HK-2 (cell line): ENCODE measurements at regions not wholly inside any gene's neighbourhood (a gene's known extent, or its start where the extent isn't known, plus 50 kb on each side); places are given as distances from the start of the nearest gene placed in this dataset.
A peak's percentile ranks its signal among the peaks of the same experiment; 100 is the strongest.

Source experiments
- DNase-seq: peaks from one replicate; pipeline ENCODE4 v3.0.0-alpha.2; 2018; ENCODE audit not compliant: unreplicated experiment

- no peak for DNase-seq
Observed at GRCh38 chr1:94644352-94644751, 102.8 kb upstream of the F3 start.

DNA sequence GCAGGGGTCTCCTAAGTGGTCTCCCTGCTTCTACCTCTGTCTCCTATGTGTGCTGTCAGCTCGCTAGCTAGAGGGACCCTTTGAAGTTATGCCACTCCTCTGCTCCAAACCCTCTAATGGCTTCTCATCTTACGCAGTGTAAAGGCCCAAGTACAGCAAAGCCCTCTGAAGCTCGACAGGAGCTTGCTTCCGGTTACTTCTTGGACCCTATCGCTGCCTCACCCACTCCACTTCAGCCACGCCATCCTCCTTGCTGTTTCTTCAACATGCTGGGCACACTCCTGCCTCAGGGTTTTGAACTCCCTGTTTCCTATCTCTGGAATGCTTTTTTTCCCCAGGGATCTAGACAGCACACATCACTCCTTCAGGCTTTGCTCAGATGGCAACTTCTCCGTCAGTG, 102.3 kb upstream of the F3 start:
- DNase-seq: no peak

GRCh38 chr1:94642617-94643321, 101.2 kb upstream of the F3 start:
- DNase-seq: no peak

DNA sequence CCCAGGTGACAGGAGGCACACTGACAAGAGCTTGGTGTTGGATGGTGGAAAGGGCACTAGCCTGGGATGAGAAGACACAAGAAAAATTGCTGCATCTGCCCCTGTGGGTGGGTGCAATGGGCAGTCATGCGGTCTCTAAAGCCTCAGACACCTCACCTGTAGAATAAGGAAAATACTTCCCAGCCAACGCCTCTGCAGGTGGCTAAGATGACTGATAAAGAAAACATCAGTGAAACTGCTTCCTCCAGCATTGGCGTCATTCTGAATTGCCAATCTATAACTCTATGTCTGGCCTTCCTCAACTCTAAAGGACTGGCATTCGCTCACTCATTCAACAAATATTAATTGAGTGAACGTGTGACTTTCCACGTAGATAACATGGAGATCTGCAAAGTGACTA, 100.4 kb upstream of the F3 start:
- DNase-seq: no peak

GRCh38 chr1:94640125-94640524, 98.6 kb upstream of the F3 start:
- no peak for DNase-seq

DNA sequence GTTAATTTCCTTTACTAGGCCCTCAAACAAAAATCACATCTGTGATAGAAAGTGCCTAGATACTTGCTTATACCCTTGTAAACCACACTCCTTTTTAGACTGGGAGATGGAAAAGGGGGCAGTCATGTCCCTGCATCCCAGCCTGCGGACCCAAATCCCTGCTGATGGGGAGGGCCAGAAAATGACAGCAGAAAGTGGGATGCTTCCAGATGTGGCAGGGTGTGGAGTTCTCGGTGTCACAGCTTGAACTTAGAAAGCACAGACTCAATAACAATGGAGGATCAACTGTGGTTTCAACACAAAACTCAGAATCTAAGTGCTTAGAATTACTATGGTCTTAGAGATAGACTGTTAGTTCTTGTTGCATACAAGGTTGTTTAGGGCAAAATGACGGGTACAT, 95.6 kb upstream of the F3 start:
- no peak for DNase-seq

DNA sequence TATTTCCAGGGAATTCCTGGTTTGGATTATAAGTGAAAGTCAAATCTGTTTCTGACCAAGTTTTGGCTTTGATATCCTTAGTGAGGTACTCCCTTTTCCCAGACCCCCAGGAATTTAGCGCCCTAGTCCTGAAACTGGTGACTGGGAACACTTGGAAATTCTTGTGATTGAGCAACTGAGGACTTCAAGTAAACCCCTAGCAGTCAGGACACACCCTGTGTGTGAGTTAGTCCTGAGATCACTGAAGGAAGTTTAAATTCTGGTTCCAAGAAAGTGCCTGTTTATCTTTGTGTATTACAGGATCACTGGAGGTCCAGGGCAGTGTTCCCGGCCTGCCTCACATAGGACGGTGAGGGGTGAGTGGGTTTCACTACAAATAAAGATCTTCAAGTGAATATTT, 95.1 kb upstream of the F3 start:
- DNase-seq: no peak

GRCh38 chr1:94636100-94636499, 94.5 kb upstream of the F3 start:
- no peak for DNase-seq

- no peak for DNase-seq
Observed at GRCh38 chr1:94634977-94635416, 93.4 kb upstream of the F3 start.

DNA sequence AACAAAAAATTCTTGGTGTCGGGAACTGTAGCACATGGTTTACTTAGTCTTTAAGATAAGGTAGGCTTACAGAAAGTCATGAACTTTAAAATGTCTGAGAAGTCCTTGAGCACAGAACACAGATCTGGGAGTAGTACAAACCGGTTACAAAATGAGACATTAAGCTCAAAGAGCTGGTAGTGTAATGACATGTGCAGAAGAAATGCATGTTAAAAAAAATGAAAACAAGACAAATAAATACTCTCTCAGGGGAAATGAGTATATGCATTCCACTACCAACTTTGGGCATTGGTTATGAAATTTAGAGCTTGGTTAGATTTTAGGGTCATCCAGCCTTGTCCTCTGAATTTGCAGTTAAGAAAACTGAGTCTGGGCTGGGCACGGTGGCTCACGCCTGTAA, 91.5 kb upstream of the F3 start:
- no peak for DNase-seq

DNA sequence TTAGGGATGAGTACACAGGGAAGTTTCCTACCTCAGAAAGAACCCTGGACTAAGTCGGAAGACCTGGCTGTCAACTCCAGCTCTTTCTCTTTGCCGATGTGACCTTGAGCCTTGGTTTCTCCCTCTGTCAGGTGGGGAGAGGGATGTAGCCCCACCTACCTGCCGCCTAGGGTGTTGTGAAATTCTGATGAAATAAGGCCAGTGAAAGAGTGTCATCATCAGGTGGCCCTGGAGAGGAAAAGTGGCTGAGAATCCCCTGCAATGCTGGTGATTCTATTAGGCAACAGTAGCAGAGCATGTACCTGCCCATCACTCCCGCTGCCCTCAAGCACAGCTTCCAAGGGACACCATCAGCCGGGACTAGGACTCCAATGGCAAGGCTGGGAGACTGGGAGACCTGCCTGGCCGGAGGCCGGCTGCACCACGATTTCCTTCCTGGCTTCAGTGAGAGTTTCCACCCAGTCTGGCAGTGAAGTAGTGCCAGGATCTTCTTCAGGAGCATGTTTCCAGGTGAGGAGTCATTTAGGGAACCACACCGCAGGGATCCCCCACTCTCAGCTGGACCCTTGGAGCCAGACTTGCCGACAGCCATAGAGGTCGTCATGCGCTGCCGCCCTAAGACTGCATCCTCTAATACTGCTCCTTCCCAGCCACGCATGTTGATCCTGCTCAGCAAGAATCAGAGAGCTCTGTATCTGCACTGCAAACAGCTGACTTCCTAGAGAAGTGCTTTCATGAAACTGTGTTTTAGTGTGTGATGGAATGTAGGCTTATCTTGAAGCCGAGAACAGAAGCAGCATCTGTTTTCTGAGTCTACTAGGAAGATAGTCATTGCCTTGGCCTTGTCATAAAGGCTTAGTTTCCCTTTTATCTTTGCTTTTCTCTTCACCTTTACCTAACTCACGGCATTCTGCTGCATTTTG, 88.0 kb upstream of the F3 start:
- DNase-seq: no peak

GRCh38 chr1:94628499-94628843, 86.9 kb upstream of the F3 start:
- DNase-seq: no peak

DNA sequence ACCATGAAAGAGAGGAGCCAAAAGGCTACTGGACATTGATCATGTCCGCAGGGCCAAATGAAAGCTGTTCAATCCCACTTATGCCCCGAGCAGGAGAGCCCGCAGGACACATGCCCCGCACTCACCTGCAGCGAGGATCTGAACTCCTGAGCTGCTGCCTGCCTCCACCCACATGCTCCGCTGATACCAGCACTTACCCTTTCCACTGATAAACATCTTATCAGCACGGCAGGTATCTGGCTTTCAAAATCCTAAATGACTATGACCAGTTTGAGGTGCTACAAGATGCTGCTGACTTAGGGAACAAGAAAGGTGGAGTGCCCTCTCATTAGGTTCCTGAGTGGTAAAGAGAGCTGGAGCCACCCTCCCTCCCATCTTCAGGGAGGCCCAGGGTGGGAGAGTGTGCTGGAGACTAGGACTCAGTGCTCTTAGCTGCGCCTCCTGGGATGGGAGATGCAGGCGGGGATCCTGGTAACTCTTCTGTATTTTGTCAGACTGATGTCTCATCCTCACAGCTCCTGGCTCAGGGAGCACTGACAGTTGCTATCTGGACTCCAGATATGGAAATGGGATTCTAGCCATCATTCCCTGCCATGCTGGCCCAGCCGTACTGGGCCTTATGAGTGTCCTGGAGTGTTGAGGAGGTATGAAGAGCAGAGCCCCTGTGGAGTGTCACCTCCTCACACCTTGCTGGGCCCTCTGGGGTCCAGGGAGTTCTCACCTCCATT, 86.4 kb upstream of the F3 start:
- DNase-seq: no peak

- DNase-seq: no peak
Observed at GRCh38 chr1:94624203-94624602, 82.6 kb upstream of the F3 start.

GRCh38 chr1:94623560-94624148, 82.1 kb upstream of the F3 start:
- DNase-seq: no peak

DNA sequence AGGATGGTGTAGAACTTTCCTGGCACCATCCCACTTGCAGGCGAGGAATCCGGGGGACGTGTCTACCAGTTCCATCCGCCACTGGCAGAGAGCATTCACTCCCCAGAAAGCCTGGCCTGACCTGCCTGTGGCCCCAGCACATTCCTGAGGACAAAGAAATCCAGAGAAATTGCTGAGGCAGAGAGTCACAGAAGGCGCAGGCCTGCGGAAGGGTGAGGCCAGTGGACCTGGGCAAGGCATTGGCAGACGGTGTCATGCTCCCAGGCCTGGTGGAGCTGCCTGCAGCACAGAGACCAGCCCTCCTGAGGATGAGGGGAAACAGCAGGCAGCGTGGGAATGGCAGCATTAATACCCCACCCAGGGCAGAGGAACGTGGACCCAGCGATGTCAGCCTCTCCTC, 81.2 kb upstream of the F3 start:
- DNase-seq: peak; percentile 69

DNA sequence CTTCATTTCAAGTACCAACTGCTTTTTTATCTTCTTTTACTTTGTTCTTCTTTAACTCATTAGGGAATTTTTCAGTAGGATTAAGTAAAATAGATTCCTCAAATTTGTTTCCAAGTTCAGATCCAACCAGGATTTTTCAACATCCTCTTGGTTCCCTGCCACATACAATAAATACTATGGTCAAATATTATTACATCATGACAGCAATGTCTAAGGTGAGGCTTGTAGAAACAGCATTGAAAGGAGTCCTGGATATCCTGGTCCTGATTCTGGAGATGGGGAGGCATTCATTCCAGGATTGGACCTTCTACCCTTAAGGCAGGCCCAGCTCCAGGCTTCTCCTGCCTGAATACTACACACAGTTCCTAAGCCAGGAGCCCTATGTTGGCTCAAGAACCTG, 80.2 kb upstream of the F3 start:
- no peak for DNase-seq

- peak; percentile 65 for DNase-seq
Observed at GRCh38 chr1:94621395-94621794, 79.8 kb upstream of the F3 start.

DNA sequence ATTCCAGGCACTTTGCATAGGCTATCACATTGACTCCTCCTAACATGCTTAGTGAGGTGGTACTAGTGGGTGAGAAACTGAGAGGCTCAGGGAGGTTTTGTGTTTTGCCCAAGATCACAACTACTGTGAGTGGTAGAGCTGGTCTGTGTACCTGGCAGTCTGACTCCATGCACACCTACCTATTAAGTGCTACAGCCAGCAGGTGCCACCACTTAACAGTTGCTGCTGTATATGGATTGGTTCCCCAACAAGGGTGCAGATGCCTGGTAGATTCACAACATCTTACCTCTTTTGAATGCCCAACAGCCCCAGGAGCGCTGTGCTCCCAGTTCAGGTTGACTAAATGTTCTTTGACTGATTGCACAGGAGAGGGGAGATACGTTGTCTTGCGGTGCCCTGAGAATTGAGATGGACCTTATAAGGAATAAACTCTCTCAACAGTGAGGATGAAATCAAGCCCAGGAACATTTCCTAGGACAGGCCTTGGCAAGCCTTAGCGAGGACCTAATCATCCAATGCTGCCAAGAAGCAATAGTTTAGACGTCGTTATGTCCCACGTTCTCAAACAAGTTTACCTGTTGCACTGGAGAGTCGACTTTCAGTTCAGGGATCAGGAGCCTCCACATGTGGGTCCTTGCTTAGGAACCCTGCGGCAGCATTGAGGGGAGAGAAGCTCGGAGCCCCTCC, 78.9 kb upstream of the F3 start:
- no peak for DNase-seq

GRCh38 chr1:94619731-94620130, 78.2 kb upstream of the F3 start:
- no peak for DNase-seq

DNA sequence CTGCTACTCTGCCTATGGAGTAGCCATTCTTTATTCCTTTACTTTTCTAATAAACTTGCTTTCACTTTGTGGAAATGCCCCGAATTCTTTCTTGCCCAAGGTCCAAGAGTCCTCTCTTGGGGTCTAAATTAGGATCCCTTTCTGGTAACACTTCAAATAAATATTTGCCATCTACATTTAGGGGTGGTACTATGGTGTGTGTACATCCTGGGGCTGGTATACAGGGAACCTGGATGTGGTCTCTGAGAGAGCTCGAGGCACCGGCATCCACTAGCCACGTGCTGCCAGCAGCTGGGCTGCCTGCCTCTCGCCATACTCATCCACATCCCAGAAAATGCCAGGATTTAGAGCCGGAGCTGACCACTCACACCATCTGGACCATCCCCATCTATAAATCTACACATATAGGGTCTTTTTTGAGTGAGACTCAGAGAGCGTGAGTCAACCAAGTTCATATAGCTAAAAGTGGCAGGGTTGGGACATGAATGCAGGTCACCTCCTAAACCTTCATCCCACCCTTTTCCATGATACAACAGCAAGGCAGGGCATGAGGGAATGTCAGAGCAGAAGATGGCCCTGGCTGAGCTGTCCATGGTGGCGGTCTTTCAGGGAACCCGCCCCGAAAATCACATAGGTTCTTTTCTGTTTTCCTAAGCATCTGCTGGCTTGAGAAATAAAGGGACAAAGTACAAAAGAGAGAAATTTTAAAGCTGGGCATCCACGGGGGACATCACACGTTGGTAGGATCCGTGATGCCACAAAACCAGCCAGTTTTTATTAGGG, 76.6 kb upstream of the F3 start:
- no peak for DNase-seq
